GM12892 (cell line): ENCODE measurements at regions not wholly inside any gene's neighbourhood (a gene's known extent, or its start where the extent isn't known, plus 50 kb on each side); places are given as distances from the start of the nearest gene placed in this dataset.

Source experiments
- POLR2A ChIP-seq: IDR thresholded peaks from 2 replicates; pipeline ENCODE4 v1.6.1; 2011; ENCODE audit warnings: low read depth, low read length, control low read depth
- POLR2AphosphoS5 ChIP-seq: IDR thresholded peaks from 2 replicates; pipeline ENCODE4 v1.6.1; 2011; ENCODE audit warnings: low read depth, low read length, control low read depth
- TAF1 ChIP-seq: IDR thresholded peaks from 2 replicates; pipeline ENCODE4 v1.6.1; 2011; ENCODE audit warnings: low read depth, mild to moderate bottlenecking, control low read depth, low read length, borderline replicate concordance

DNA sequence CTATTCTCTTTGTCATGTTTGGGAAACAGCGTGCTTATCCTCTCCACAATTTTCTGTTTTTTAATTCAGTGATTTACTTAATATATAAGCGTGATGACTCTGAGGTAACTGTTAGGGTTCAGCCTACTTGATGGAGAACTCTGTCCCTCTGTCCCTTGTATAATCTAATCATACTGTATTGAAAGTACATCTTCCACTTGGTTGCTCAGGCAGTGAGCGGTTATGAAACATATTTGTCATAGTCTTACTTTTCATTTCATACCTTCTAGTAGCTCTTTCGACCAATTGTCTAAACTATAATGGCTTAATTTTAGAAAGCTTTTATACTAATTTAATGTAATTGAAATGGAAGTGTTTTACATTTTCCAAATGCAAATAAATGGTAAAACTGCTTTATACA is 469.0 kb downstream of the TLL1 start:
- TF ChIP-seq POLR2A (no peak), POLR2AphosphoS5 (no peak), TAF1 (no peak)
